IMR-90 (cell line): ENCODE measurements at regions not wholly inside any gene's neighbourhood (a gene's known extent, or its start where the extent isn't known, plus 50 kb on each side); places are given as distances from the start of the nearest gene placed in this dataset.

Experiments used
- ATAC-seq: fragments of 200-7000 bp; cut with Tn5 transposase; 2 replicates; pipeline ENCODE4 v1.9.1; 2020; ENCODE audit warnings: low read depth, mild to moderate bottlenecking, moderate library complexity
- BruUV-seq: library from RNA; stranded (reverse); fragments of 400-500 nt; replicated peaks from 2 replicates; lab custom pipeline; 2021; lab: Mats Ljungman, UMichigan
- CTCF ChIA-PET: fragments of 300-600 bp; formaldehyde crosslinking; extraction: SDS; loops from one replicate; lab custom pipeline; 2021; ENCODE audit warnings: antibody characterized with exemption; lab: Yijun Ruan, JAX
- POLR2A ChIA-PET: fragments of 300-600 bp; sonication (Branson Sonifier 250); formaldehyde crosslinking; loops from one replicate; lab custom pipeline; 2022; ENCODE audit warnings: antibody characterized with exemption; ENCODE audit not compliant: unreplicated experiment; lab: Charles Lee
- DNase-seq: peaks from one replicate; pipeline ENCODE4 v3.0.0; 2013
- H2AFZ ChIP-seq: replicated peaks from 2 replicates; pipeline ENCODE3; 2013; ENCODE audit warnings: low read length, mild to moderate bottlenecking; ENCODE audit not compliant: poor library complexity
- H2AK5ac ChIP-seq: 2 replicates; pipeline ENCODE4 v1.6.1; 2013; ENCODE audit warnings: low read depth, low read length, inconsistent platforms
- H2AK9ac ChIP-seq: replicated peaks from 2 replicates; pipeline ENCODE3; 2013; ENCODE audit warnings: mild to moderate bottlenecking, low read depth, low read length, moderate library complexity; ENCODE audit not compliant: poor library complexity
- H2BK120ac ChIP-seq: 2 replicates; pipeline ENCODE4 v1.6.1; 2013; ENCODE audit warnings: low read depth, low read length, inconsistent platforms
- H2BK15ac ChIP-seq: 3 replicates; pipeline ENCODE4 v1.6.1; 2013; ENCODE audit warnings: low read depth, low read length, inconsistent platforms
- H2BK20ac ChIP-seq: 2 replicates; pipeline ENCODE4 v1.6.1; 2013; ENCODE audit warnings: low read depth, mild to moderate bottlenecking, inconsistent platforms, low read length, moderate library complexity
- H2BK5ac ChIP-seq: 2 replicates; pipeline ENCODE4 v1.6.1; 2013; ENCODE audit warnings: mild to moderate bottlenecking, low read depth, low read length, inconsistent platforms; ENCODE audit not compliant: poor library complexity, severe bottlenecking
- H3K14ac ChIP-seq: replicated peaks from 2 replicates; pipeline ENCODE4 v1.6.1; 2013; ENCODE audit warnings: low read depth, low read length, inconsistent platforms
- H3K18ac ChIP-seq: 2 replicates; pipeline ENCODE4 v1.6.1; 2013; ENCODE audit warnings: low read depth, low read length, control low read depth
- H3K23ac ChIP-seq: 2 replicates; pipeline ENCODE4 v1.6.1; 2013; ENCODE audit warnings: low read depth, low read length, inconsistent platforms
- H3K27ac ChIP-seq: 2 replicates; pipeline ENCODE4 v1.5.1; 2013; ENCODE audit warnings: mild to moderate bottlenecking, control low read depth, low read length; ENCODE audit not compliant: insufficient read depth
- H3K27me3 ChIP-seq: 2 replicates; pipeline ENCODE4 v1.6.1; 2013; ENCODE audit warnings: low read length; ENCODE audit not compliant: control insufficient read depth, insufficient read depth
- H3K36me3 ChIP-seq: 2 replicates; pipeline ENCODE4 v1.6.1; 2013; ENCODE audit warnings: low read length, mixed read lengths; ENCODE audit not compliant: control insufficient read depth, insufficient read depth
- H3K4ac ChIP-seq: 2 replicates; pipeline ENCODE4 v1.6.1; 2013; ENCODE audit warnings: low read depth, low read length, inconsistent platforms
- H3K4me1 ChIP-seq: 2 replicates; pipeline ENCODE4 v1.6.1; 2013; ENCODE audit warnings: low read length, mixed read lengths; ENCODE audit not compliant: control insufficient read depth, insufficient read depth
- H3K4me2 ChIP-seq: 2 replicates; pipeline ENCODE4 v1.6.1; 2013; ENCODE audit warnings: low read depth, mild to moderate bottlenecking, control low read depth, low read length, moderate library complexity
- H3K4me3 ChIP-seq: 2 replicates; pipeline ENCODE4 v1.5.1; 2013; ENCODE audit warnings: low read depth, mild to moderate bottlenecking, control low read depth, low read length, moderate library complexity; ENCODE audit not compliant: insufficient read depth
- H3K56ac ChIP-seq: 2 replicates; pipeline ENCODE4 v1.6.1; 2013; ENCODE audit warnings: low read length, inconsistent platforms; ENCODE audit not compliant: insufficient read depth; ENCODE audit errors: extremely low read depth
- H3K79me1 ChIP-seq, 2 experiments: 2 replicates each; pipeline ENCODE4 v1.6.1; 2013; ENCODE audit warnings: low read length in 2 of 2, inconsistent platforms in 1 of 2, low read depth in 1 of 2
- H3K9ac ChIP-seq: 2 replicates; pipeline ENCODE4 v1.6.1; 2013; ENCODE audit warnings: low read depth, low read length, control low read depth
- H3K9me1 ChIP-seq: 2 replicates; pipeline ENCODE4 v1.6.1; 2013; ENCODE audit warnings: low read length, inconsistent platforms; ENCODE audit not compliant: insufficient read depth
- H3K9me3 ChIP-seq: 2 replicates; pipeline ENCODE4 v1.6.1; 2013; ENCODE audit warnings: low read length; ENCODE audit not compliant: control insufficient read depth, insufficient read depth
- H4K20me1 ChIP-seq: 2 replicates; pipeline ENCODE4 v1.6.1; 2013; ENCODE audit warnings: low read length, inconsistent platforms; ENCODE audit not compliant: insufficient read depth
- H4K5ac ChIP-seq: 2 replicates; pipeline ENCODE4 v1.6.1; 2013; ENCODE audit warnings: mild to moderate bottlenecking, low read depth, low read length, control low read depth
- H4K8ac ChIP-seq, 2 experiments: 2 replicates each; pipeline ENCODE4 v1.6.1; 2013; ENCODE audit warnings: low read depth in 2 of 2, low read length in 2 of 2, control low read depth in 1 of 2, inconsistent platforms in 1 of 2
- H4K91ac ChIP-seq: 2 replicates; pipeline ENCODE4 v1.6.1; 2013; ENCODE audit warnings: low read depth, low read length, inconsistent platforms; ENCODE audit not compliant: insufficient read depth
- CHD1 ChIP-seq: IDR thresholded peaks from 2 replicates; pipeline ENCODE4 v1.6.1; 2012; ENCODE audit warnings: low read depth, low read length, improper control_type of control experiment
- FOS ChIP-seq: fragments of 150-350 bp; IDR thresholded peaks from 2 replicates; pipeline ENCODE4 v1.6.1; 2016; ENCODE audit warnings: low read depth, low read length
- MAFK ChIP-seq: IDR thresholded peaks from 2 replicates; pipeline ENCODE4 v1.6.1; 2012; ENCODE audit warnings: low read depth, low read length, improper control_type of control experiment
- MXI1 ChIP-seq: IDR thresholded peaks from 2 replicates; pipeline ENCODE4 v1.6.1; 2012; ENCODE audit warnings: low read depth, mild to moderate bottlenecking, low read length, moderate library complexity, borderline replicate concordance
- RAD21 ChIP-seq: IDR thresholded peaks from 2 replicates; pipeline ENCODE4 v1.6.1; 2012; ENCODE audit warnings: low read length, improper control_type of control experiment
- RCOR1 ChIP-seq: IDR thresholded peaks from 2 replicates; pipeline ENCODE4 v1.6.1; 2012; ENCODE audit warnings: mild to moderate bottlenecking, low read length, improper control_type of control experiment; ENCODE audit not compliant: insufficient replicate concordance
- RFX5 ChIP-seq: IDR thresholded peaks from 2 replicates; pipeline ENCODE4 v1.8.0; 2012; ENCODE audit warnings: low read depth, mild to moderate bottlenecking, low read length, moderate library complexity
- SMC3 ChIP-seq: fragments of 150-350 bp; IDR thresholded peaks from 2 replicates; pipeline ENCODE4 v1.6.1; 2016; ENCODE audit warnings: low read depth, mild to moderate bottlenecking, antibody characterized with exemption, low read length, moderate library complexity
- USF2 ChIP-seq: fragments of 150-350 bp; IDR thresholded peaks from 2 replicates; pipeline ENCODE4 v1.6.1; 2017; ENCODE audit warnings: mild to moderate bottlenecking, antibody characterized with exemption, low read length, low read depth
- WGBS, 2 experiments: methylation state at CpG; one replicate each; pipeline versions ENCODE4 v1.1.5 to v1.1.7; 2013; ENCODE audit warnings: missing lambda C conversion rate in 2 of 2; ENCODE audit not compliant: insufficient read length in 1 of 2; ENCODE audit errors: extremely low coverage in 2 of 2; 5-methylcytosine and 5-hydroxymethylcytosine counted together
- dilution Hi-C: fragments of 300-500 bp; cut with HindIII; formaldehyde crosslinking; loops from one replicate; pipeline ENCODE4 v1.14.3; 2018; ENCODE audit warnings: low sequenced_read_pairs; ENCODE audit not compliant: unreplicated experiment
- in situ Hi-C: fragments of 300-500 bp; cut with MboI; formaldehyde crosslinking; loops from 3 replicates; pipeline ENCODE4 v1.14.3; 2019; ENCODE audit warnings: low sequenced_read_pairs, inconsistent platforms, mixed read lengths
- intact Hi-C: fragments of 100-400 bp; cut with micrococcal nuclease; formaldehyde crosslinking; loops from 2 replicates; pipeline ENCODE4 v1.10.0; 2022

GRCh38 chr1:70916034-70916427 lies 131.6 kb downstream of the PTGER3 start:
- Histone ChIP-seq H3K23ac (no peak overlapping the region), H2BK15ac (no peak overlapping the region), H2BK20ac (no peak overlapping the region), H2BK5ac (no peak overlapping the region), H4K8ac (no peak overlapping the region), H2AK9ac (no peak overlapping the region), H3K4ac (no peak overlapping the region), H3K14ac (no peak overlapping the region), H3K18ac (no peak overlapping the region), H4K91ac (no peak overlapping the region), H3K27me3 (no peaks in the 10 kb centered on the region), H3K4me1 (no peaks in the 10 kb centered on the region), H3K4me2 (no peak overlapping the region), H4K5ac (no peak overlapping the region), H3K56ac (no peak overlapping the region), H2AFZ (no peak overlapping the region), H3K36me3 (no peaks in the 10 kb centered on the region), H3K27ac (no peak overlapping the region), H4K20me1 (no peaks in the 10 kb centered on the region), H2AK5ac (no peak overlapping the region), H3K4me3 (no peak overlapping the region), H3K79me1 (no peaks in the 10 kb centered on the region), H2BK120ac (no peak overlapping the region), H3K9ac (no peak overlapping the region), H3K9me3 (no peaks in the 10 kb centered on the region), H3K9me1 (no peaks in the 10 kb centered on the region)
- TF ChIP-seq RAD21, result no peak
- TF ChIP-seq RFX5, result no peak
- TF ChIP-seq FOS, result no peak
- no peak for TF ChIP-seq SMC3
- TF ChIP-seq MAFK, result no peak
- TF ChIP-seq MXI1, result no peak
- TF ChIP-seq CHD1, result no peak
- TF ChIP-seq USF2, result no peak
- TF ChIP-seq RCOR1, result no peak
- no TSS peak for BruUV-seq
- WGBS, 2 experiments, result no CpG with 5 or more reads among the region's 2 CpGs
- in situ Hi-C loops, result no loop called here
- ATAC-seq (no peak), DNase-seq (no peak)
- intact Hi-C loops, result no loop called here
- CTCF ChIA-PET, result no interaction called here
- dilution Hi-C loops, result no loop called here
- POLR2A ChIA-PET, result no interaction called here
